ENCODE measurements at regions not wholly inside any gene's neighbourhood (a gene's known extent, or its start where the extent isn't known, plus 50 kb on each side); places are given as distances from the start of the nearest gene placed in this dataset.
"Not testable (repeated sequence)": the region's sequence is repeated elsewhere in the genome, so short reads cannot be mapped to it uniquely, and the experiment has no call there.

GRCh38 chr2:226578879-226579278 is 220.7 kb downstream of the IRS1 start:
- DNase-seq (ENCODE audit: low read depth in 2 of 2): no peak

DNA sequence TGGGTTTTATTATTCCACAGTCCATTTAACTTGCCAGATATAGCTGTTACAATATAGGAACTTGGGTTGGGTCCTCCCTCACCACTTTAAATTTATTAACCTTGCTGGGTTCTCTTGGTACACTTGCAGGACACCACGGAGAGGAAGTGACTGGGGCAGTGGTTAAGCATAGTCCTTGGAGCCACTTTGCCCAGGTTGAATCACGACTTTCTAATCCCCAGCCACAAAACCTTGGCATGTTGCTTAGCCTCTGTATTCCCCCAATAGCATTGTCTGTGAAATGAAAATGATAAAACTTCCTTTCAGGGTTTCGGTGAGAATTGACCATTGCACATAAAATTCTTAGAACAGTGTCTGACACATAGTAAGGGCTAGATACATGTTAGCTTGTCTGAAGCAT is 221.2 kb downstream of the IRS1 start:
- no peak for DNase-seq (ENCODE audit: low read depth in 2 of 2)

DNA sequence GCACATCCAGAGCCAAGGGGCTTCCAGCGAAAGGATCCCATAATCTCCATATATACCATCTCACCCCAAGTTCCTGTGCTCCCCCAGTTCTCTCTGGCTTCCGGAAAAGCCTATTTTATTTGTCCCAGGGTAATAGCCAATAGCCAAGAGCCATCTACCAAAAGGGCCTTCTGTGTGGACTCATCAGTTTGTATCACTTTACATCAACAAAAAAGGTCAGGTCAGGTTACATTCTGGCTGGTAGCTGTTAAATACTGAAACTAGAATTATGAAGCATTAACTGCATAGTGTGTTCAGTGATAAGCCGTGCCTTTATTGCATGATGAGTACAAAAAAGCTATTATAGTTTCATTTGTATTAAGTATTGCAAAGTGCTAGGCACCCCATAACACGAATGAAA is 223.7 kb downstream of the IRS1 start:
- DNase-seq (ENCODE audit: low read depth in 2 of 2): no peak

DNA sequence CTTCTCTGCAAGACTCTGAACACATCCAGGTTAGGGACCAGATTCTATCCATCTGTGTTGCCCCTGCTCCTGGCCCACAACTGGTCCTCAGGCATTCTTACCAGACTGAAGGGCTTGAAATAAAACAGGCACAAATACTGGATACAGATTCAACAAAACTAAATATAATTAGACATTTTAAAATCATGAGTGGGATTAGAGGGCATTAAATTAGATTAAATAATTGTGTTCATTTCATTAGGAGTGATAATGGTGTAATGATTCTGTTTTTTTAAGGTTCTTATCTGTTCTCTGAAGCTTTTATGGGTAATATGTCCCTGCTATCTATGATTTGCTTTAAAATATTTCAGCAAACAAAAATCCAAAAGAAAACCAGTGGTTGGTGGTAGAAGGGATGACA is 226.5 kb downstream of the IRS1 start:
- DNase-seq (ENCODE audit: low read depth in 2 of 2): no peak

- no peak for DNase-seq (ENCODE audit: low read depth in 2 of 2)
Measured at GRCh38 chr2:226564667-226565066, 235.0 kb downstream of the IRS1 start.

DNA sequence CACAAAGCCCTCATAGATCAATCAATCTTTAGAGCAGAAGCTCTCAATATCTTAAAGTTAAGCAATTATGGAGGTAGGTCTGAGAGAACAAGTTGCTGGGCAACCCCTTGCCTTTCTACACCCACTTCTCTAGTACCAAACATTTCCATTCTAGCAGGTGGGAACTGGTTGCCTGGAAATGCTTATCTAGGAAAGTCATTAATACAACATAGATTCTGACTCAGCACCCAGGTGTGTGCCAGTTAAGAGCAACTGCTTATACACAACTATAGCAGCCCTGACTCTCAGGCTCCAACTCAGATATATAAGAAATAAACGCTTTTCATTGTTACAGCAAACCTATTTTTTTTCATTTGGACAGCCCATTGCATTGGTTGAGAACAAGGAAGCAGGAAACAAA is 237.7 kb downstream of the IRS1 start:
- no peak for DNase-seq (ENCODE audit: low read depth in 2 of 2)

DNA sequence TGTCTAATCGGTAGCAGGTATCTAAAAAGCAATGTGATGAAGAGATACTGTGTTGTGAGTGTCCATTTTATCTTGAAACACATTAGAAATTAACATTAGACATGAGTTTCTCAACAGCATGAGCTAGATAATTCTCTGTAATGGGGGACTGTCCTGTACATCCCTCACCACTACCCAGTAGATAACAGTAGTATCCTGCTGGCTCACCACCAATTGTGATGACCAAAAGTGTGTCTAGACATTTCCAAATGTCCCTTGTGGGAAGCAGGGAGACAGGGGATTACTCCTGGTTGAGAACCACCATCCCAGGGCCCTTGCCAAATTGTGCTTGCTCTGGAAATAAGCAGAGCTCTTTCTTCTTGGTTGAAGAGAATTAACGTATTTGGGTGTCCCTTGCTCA is 239.3 kb downstream of the IRS1 start:
- no peak for DNase-seq (ENCODE audit: low read depth in 2 of 2)

GRCh38 chr2:226559536-226559935 is 240.1 kb downstream of the IRS1 start:
- no peak for DNase-seq (ENCODE audit: low read depth in 2 of 2)

DNA sequence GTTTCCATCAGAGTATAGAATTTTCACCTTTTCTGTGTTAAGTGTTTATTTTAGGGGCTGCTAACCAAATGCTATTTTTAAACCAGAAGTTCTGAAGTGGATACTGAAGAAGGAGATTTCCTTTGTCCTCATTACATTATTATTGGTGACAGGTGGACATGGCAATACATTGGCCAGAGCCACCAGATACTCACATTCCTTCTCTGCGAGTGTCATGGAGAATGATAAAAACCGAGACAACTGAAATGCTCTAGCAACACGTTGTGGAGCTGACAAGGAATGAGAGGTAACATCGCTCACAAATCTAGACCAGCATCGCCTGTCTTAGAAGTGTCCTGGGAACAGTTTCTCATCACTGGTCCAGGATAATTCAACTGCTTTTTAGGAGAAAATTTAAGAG is 241.2 kb downstream of the IRS1 start:
- no peak for DNase-seq (ENCODE audit: low read depth in 2 of 2)

DNA sequence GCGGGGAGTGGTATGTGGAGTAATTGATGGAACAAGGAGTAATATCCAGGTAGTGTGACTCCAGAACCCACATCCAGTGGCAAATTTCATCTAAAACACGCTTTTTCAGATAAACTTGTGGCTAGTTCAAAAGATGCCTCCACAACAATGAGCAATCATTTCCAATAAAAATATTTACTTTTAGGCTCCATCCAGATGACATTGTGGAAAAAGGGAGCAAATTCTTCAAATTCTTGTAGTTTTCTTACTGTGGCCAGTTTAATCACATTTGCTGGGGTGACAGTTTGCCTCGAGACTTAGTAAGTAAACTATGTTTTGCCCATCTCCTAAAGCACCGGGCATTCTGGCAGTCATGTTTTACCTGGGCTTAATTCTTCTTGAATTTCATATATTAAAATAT is 243.6 kb downstream of the IRS1 start:
- DNase-seq (ENCODE audit: low read depth in 2 of 2): no peak

DNA sequence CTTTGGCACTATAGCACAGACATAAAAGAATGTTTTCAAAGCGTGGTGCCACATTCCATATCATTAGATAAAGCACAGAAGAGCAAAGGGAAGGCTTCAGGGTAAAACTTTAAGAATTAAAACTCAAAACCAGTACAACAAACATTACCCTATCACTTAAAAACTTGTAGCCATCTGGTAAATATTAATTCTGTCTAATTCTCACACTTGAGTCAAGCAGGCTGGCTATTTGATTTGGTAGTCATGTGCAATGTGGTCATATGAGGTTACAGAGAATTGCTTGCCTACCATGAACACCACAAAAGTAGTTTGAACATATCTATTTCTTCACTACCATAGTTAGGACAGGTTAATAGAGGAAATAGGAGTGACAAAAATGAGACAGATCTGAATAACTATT is 244.9 kb downstream of the IRS1 start:
- no peak for DNase-seq (ENCODE audit: low read depth in 2 of 2)

DNA sequence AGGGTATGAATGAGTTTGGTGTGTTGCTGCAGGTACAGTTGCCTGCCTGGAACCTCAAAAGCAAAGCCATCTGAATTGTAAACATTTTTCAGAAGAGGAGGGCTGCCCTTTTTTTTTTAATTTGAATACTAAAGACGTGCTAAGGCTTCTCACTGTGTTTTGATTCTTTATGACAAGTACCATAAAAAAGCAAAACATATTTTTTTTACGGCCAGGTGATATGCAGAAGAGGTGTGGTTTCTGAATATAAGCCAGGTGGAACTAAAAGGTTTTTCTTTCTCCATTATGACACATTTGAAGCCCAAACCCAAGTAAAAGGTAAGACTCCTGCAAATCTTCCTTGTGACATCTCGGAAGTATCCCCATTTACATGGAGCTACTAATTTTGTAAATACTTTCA is 246.3 kb downstream of the IRS1 start:
- no peak for DNase-seq (ENCODE audit: low read depth in 2 of 2)

GRCh38 chr2:226552571-226553285 is 246.9 kb downstream of the IRS1 start:
- DNase-seq (ENCODE audit: low read depth in 2 of 2): no peak

DNA sequence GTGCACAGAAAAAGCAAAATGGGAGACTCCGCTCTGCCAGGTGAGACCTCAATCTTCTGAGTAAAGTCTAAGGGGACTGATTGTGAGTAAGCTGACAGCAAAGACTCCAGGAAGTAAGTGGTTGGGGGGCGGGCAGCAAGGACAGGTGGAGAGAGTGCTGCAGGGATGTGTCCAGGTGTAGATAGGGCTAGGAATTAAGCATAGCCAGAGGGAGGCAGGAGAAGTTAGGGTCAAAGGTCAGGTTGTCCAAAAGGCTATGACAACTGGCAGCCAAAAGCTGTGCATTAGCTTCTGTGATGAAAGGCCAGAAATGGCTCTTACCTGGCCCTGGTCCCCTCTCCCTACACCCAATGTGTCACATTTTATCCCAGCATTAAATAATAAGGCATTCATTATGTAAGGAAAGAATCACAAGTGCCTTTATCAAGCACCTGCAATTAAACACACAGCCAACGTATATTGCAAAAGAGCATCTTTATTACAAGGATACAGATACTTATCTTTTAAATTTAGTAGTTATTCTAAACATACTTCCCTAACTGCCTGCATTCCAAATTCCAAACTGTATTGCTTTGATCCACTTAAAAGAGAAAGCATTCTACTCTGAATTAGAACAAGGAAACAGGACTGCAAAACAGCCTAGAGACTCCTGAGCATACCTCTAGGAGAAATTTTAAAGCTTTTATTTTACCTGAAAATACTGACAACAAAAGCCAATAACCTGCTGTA is 247.9 kb downstream of the IRS1 start:
- no peak for DNase-seq (ENCODE audit: low read depth in 2 of 2)

DNA sequence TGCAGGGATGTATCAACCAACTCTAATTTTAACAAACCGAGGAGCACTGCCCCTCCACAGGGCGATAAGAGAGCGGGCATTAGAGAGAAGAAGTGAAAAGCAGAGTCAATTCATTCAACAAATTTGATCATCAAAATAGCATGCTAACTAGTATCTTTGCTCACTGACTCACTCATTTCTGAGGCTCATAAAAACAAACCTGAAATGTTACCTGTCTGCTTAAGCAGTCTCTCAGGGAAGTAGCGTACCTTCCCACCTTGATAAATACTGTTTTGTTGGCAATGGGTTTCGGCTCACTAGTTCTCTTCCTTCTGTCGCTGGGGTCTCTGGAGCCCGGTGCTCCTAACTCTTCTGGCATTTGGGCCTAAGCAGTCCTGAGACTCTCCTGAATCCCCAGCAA is 248.8 kb downstream of the IRS1 start:
- no peak for DNase-seq (ENCODE audit: low read depth in 2 of 2)

DNA sequence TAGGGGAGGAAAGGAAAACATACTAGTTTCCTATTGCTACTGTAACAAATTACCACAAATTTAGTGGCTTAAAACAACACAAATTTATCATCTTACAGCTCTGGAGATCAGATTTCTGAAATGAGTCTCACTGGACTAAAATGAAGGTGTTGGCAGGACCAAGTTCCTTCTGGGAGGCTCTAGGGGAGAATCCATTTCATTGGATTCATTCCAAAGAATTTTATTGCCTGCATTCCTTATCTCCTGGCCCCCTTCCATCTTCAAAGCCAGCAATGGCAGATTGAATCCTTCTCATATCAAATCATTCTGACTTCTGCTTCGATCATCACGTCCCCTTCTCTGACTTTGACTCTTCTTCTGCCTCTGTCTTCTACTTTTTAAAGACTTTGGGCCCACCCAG is 250.9 kb downstream of the IRS1 start:
- DNase-seq (ENCODE audit: low read depth in 2 of 2): no peak

DNA sequence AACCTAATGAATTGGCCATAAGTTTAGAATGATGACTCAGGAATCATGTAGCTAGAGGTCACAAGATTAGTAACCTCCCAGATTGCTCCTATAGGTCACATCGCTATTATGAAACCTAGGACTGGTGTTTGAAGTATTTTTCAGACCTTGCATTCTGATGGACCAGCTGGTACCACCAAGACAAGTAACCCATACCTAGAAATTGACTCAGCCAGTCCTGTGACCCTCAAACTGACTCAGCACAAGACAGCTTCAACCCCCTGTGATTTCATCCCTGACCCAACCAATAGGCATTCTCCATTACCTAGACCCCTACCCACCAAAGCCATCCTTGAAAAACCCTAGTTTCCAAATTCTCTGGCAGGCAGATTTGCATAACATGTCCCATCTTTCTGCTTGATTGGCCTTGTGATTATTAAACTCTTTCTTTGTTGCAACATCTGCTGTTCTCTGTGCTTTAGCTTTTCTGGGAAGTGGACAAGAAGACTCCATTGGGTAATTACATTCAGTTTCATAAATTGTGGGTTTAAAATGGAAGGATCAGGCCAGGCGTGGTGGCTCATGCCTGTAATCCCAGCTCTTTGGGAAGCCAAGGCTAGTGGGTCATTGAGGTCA is 254.9 kb downstream of the IRS1 start:
- DNase-seq (ENCODE audit: low read depth in 2 of 2): no peak

DNA sequence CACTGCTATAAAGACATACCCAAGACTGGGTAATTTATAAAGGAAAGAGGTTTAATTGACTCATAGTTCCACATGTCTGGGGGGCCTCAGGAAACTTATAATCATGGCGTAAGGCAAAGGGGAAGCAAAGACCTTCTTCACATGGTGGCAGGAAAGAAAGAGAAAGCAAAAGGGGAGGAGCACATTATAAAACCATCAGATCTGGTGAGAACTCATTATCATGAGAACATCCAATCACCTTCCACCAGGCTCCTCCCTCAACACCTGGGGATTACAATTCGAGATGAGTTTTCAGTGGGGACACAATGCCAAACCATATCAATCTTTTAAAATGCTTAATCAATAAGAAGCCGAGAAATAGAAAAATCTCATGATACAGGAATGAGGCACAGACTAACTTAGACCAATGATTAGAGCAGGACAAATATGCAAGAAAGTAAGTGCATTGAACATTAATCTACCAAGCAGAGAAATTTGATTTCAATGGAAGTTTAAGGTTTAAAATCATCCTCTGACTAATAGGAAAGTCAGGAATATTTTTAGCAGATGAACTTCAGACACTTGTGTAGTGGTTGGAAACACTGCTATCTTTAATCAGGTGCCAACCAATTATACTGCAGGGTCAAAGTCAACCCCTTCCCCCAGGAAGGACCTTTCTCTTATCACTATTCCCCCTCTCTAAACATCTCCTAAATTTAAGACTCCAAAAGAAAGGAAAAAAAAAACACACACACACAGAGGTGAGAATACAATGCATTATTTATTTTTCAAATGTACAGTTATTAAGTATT is 259.2 kb downstream of the IRS1 start:
- DNase-seq (ENCODE audit: low read depth in 2 of 2): no peak

- no peak for DNase-seq (ENCODE audit: low read depth in 2 of 2)
Measured at GRCh38 chr2:226536410-226536809, 263.2 kb downstream of the IRS1 start.

- not testable (repeated sequence) for DNase-seq (ENCODE audit: low read depth in 2 of 2)
Measured at GRCh38 chr2:226532976-226533375, 266.6 kb downstream of the IRS1 start.

DNA sequence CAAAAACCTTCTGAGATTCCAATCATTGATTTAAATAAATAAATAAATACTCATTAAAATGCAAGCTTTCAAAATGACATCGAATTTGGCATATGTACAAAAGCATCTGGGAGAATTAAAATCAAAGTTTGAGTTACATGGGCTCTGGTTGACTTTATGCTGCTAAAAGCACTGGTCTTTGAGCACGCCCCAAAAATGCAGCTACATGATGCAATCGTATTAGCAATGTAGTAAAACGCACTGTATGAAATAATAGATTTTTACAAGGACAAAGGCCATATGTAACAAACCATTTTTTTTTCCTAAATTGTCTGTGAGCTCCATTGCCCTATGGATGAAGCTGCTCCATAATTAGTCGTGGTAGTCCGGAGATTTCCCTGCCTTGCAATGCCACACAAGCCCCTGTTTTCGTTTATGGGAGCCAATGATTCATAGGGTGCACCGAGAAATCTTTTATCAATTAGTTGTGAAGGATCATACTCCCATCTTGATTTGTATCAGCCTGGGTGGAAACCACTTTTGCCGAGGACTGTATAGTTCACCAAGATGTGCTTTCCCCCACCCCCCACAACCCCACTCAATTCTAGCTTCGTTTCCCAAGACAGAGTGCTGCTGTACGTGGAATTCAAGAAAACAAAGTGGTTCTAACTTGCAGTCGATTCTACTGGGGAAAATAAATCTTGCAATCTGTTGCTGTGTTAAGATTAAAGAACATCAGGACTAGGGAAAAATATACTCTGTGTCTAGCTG is 268.4 kb downstream of the IRS1 start:
- DNase-seq (ENCODE audit: low read depth in 2 of 2): no peak

GRCh38 chr2:226529556-226529955 is 270.1 kb downstream of the IRS1 start:
- no peak for DNase-seq (ENCODE audit: low read depth in 2 of 2)

Data from stimulated activated CD8-positive, alpha-beta memory T cell treated with anti-CD3 and anti-CD28 coated beads, Interleukin-15, amount 100 ng/mL, for 48 hours (primary cell).